ENCODE measurements at regions not wholly inside any gene's neighbourhood (a gene's known extent, or its start where the extent isn't known, plus 50 kb on each side); places are given as distances from the start of the nearest gene placed in this dataset.

- Histone ChIP-seq H3K27ac (no peak overlapping the region), H3K36me3 (ENCODE audit: low read depth, missing control alignments) (no peaks in the 10 kb centered on the region), H3K9me3 (no peaks in the 10 kb centered on the region), H3K27me3 (no peaks in the 10 kb centered on the region), H3K4me1 (no peaks in the 10 kb centered on the region), H3K4me3 (no peak overlapping the region)
- intact Hi-C loops (cut with DNase I; ENCODE audit: low total_unique reads): no loop called here
- TF ChIP-seq CTCF (IDR thresholded peaks at IDR 0.05) (no peak), POLR2A (IDR thresholded peaks at IDR 0.05) (no peak)
- WGBS, 2 donors: 93 to 95% methylated on average over 4 to 6 of the region's 6 CpGs
- DNase-seq: no peak
These were observed 842.0 kb downstream of the HACE1 start for GRCh38 chr6:104017410-104018381.

GRCh38 chr6:104014163-104014959 lies 845.4 kb downstream of the HACE1 start:
- no peak overlapping the region for H3K4me3 ChIP-seq
- WGBS, 2 donors: 80 to 86% methylated on average over 2 of the region's 2 CpGs
- intact Hi-C loops (cut with DNase I; ENCODE audit: low total_unique reads): no loop called here
- no peaks in the 10 kb centered on the region for H3K36me3 ChIP-seq (ENCODE audit: low read depth, missing control alignments)
- H3K4me1 ChIP-seq: no peaks in the 10 kb centered on the region
- H3K27ac ChIP-seq: no peak overlapping the region
- TF ChIP-seq POLR2A (IDR thresholded peaks at IDR 0.05) (no peak), CTCF (IDR thresholded peaks at IDR 0.05) (no peak)
- H3K9me3 ChIP-seq: no peaks in the 10 kb centered on the region
- H3K27me3 ChIP-seq: no peaks in the 10 kb centered on the region
- DNase-seq: no peak

GRCh38 chr6:104013312-104013971 lies 846.3 kb downstream of the HACE1 start:
- H3K4me3 ChIP-seq: no peak overlapping the region
- H3K9me3 ChIP-seq: no peaks in the 10 kb centered on the region
- intact Hi-C loops (cut with DNase I; ENCODE audit: low total_unique reads): no loop called here
- H3K27ac ChIP-seq: no peak overlapping the region
- H3K4me1 ChIP-seq: no peaks in the 10 kb centered on the region
- no peaks in the 10 kb centered on the region for H3K36me3 ChIP-seq (ENCODE audit: low read depth, missing control alignments)
- no peak for DNase-seq
- no peaks in the 10 kb centered on the region for H3K27me3 ChIP-seq
- TF ChIP-seq POLR2A (IDR thresholded peaks at IDR 0.05) (no peak), CTCF (IDR thresholded peaks at IDR 0.05) (no peak)
- WGBS, 2 donors: 80% methylated on average over 2 of the region's 2 CpGs

GRCh38 chr6:104010897-104011296 lies 848.8 kb downstream of the HACE1 start:
- Histone ChIP-seq H3K4me3 (no peak overlapping the region), H3K4me1 (no peaks in the 10 kb centered on the region), H3K27ac (no peak overlapping the region), H3K27me3 (no peaks in the 10 kb centered on the region), H3K36me3 (ENCODE audit: low read depth, missing control alignments) (no peaks in the 10 kb centered on the region), H3K9me3 (no peaks in the 10 kb centered on the region)
- DNase-seq: no peak
- intact Hi-C loops (cut with DNase I; ENCODE audit: low total_unique reads): no loop called here
- TF ChIP-seq POLR2A (IDR thresholded peaks at IDR 0.05) (no peak), CTCF (IDR thresholded peaks at IDR 0.05) (no peak)

Data from testis (tissue), 2 donors.